Uterus (tissue), 3 donors: ENCODE measurements at regions not wholly inside any gene's neighbourhood (a gene's known extent, or its start where the extent isn't known, plus 50 kb on each side); places are given as distances from the start of the nearest gene placed in this dataset.

Experiments used
- DNase-seq, 2 donors: peaks; one replicate each; pipeline ENCODE4 v3.0.0-alpha.2; 2019 to 2020
- H3K27ac ChIP-seq, 2 donors: fragments of 200-600 bp; sonication (generic); 1 replicate in 1 of 2; 2 replicates in 1 of 2; pipeline ENCODE4 v1.5.1; 2016 to 2018
- H3K27me3 ChIP-seq, 2 donors: fragments of 200-600 bp; sonication (generic); one replicate each; pipeline ENCODE4 v1.5.1; 2018 to 2019; ENCODE audit warnings: control low read depth in 1 of 2
- H3K36me3 ChIP-seq, 2 donors: fragments of 200-600 bp; sonication (generic); one replicate each; pipeline ENCODE4 v1.5.1; 2019; ENCODE audit warnings: control low read depth in 1 of 2
- H3K4me1 ChIP-seq, 2 donors: fragments of 200-600 bp; sonication (generic); one replicate each; pipeline ENCODE4 v1.5.1; 2018 to 2019; ENCODE audit warnings: control low read depth in 1 of 2
- H3K4me3 ChIP-seq, 2 donors: fragments of 200-600 bp; sonication (generic); 1 replicate in 1 of 2; 2 replicates in 1 of 2; pipeline ENCODE4 v1.5.1; 2018 to 2019; ENCODE audit warnings: mild to moderate bottlenecking in 1 of 2
- H3K9me3 ChIP-seq, 2 donors: fragments of 200-600 bp; sonication (generic); one replicate each; pipeline ENCODE4 v1.5.1; 2019; ENCODE audit warnings: control low read depth in 1 of 2
- POLR2A ChIP-seq, 2 donors: fragments of 450-650 bp; IDR thresholded peaks; one replicate each; pipeline ENCODE4 v1.6.1; 2016; ENCODE audit warnings: antibody characterized with exemption in 2 of 2, mild to moderate bottlenecking in 1 of 2, moderate library complexity in 1 of 2
- intact Hi-C: fragments of 100-400 bp; cut with DNase I; formaldehyde crosslinking; loops from one replicate; pipeline ENCODE4 v1.15.1; 2023; ENCODE audit warnings: low total_unique reads
- TF ChIP-seq, protein P1 (sequence below), 4 experiments: fragments of 200-600 bp in 2 of 4; fragments of 450-650 bp in 2 of 4; sonication (generic) in 2 of 4; IDR thresholded peaks; one replicate each; pipeline ENCODE4 v1.5.1; 2016 to 2019; ENCODE audit warnings: antibody characterized with exemption in 4 of 4, mild to moderate bottlenecking in 2 of 4, moderate library complexity in 1 of 4
- donor health status: DM: yes; HTN: yes; CAD: no.

DNA sequence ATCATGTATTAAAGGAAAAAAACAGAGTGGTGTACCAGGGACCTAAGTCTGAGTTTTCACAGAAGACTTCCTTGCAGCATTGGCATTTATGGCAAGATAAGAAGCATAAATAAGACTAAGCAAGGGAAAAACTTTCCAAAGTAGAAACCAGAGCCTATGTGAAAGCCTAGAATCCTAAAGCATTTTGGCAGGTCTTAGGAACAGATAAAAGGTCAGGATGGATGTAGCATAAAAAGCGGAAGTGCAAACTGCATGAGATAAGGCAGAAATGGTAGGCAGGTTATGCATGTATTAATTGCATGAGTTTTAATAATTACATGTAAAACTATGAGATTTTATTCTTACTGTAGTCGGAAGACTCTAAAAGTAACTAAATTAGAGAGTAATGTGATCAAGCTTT, 596.5 kb downstream of the SUCLG1 start:
- no peaks in the 10 kb centered on the region for H3K4me1 ChIP-seq
- intact Hi-C loops = no loop called here
- no peak overlapping the region for H3K27ac ChIP-seq
- no peak for DNase-seq
- no peak for TF ChIP-seq POLR2A (IDR thresholded peaks at IDR 0.05)
- TF ChIP-seq, protein P1, sequence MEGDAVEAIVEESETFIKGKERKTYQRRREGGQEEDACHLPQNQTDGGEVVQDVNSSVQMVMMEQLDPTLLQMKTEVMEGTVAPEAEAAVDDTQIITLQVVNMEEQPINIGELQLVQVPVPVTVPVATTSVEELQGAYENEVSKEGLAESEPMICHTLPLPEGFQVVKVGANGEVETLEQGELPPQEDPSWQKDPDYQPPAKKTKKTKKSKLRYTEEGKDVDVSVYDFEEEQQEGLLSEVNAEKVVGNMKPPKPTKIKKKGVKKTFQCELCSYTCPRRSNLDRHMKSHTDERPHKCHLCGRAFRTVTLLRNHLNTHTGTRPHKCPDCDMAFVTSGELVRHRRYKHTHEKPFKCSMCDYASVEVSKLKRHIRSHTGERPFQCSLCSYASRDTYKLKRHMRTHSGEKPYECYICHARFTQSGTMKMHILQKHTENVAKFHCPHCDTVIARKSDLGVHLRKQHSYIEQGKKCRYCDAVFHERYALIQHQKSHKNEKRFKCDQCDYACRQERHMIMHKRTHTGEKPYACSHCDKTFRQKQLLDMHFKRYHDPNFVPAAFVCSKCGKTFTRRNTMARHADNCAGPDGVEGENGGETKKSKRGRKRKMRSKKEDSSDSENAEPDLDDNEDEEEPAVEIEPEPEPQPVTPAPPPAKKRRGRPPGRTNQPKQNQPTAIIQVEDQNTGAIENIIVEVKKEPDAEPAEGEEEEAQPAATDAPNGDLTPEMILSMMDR (IDR thresholded peaks at IDR 0.05) = no peak
- H3K4me3 ChIP-seq = no peak overlapping the region
- no peaks in the 10 kb centered on the region for H3K27me3 ChIP-seq
- H3K36me3 ChIP-seq = no peaks in the 10 kb centered on the region
- no peaks in the 10 kb centered on the region for H3K9me3 ChIP-seq

GRCh38 chr2:83860320-83860719, 598.8 kb downstream of the SUCLG1 start:
- no peak for TF ChIP-seq POLR2A (IDR thresholded peaks at IDR 0.05)
- TF ChIP-seq, protein P1 (IDR thresholded peaks at IDR 0.05) = no peak
- H3K4me3 ChIP-seq = no peak overlapping the region

DNA sequence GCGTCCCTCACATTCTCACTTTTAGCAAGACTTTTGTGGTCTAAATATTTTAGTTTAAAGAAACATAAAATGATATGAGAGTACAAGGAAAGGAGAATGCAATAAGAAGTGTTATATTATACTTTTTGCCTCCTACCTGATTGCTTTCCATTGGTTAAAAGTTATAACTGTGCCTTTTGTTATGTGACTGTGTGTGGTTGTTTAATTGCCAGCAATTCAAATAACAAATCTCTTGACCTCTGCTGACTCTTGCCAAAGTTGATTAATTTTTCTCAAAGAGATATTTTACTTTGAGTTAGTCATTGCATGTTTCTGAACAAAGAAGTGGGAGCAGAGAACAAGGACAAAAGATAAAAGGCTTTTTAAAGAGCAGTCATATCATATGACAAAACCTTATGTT, 599.5 kb downstream of the SUCLG1 start:
- Histone ChIP-seq H3K4me1 (no peaks in the 10 kb centered on the region), H3K36me3 (no peaks in the 10 kb centered on the region), H3K27ac (no peak overlapping the region), H3K27me3 (no peaks in the 10 kb centered on the region), H3K9me3 (no peaks in the 10 kb centered on the region), H3K4me3 (no peak overlapping the region)
- TF ChIP-seq, protein P1 (IDR thresholded peaks at IDR 0.05) = no peak
- TF ChIP-seq POLR2A (IDR thresholded peaks at IDR 0.05) = no peak
- no peak for DNase-seq
- intact Hi-C loops = no loop called here

More at GRCh38 chr2:83860320-83860719, 598.8 kb downstream of the SUCLG1 start:
- no peaks in the 10 kb centered on the region for H3K36me3 ChIP-seq
- no peak overlapping the region for H3K27ac ChIP-seq
- H3K9me3 ChIP-seq = no peaks in the 10 kb centered on the region
- DNase-seq = no peak
- H3K4me1 ChIP-seq = no peaks in the 10 kb centered on the region
- H3K27me3 ChIP-seq = no peaks in the 10 kb centered on the region
- intact Hi-C loops = no loop called here

GRCh38 chr2:83851066-83851465, 608.0 kb downstream of the SUCLG1 start:
- H3K4me3 ChIP-seq = no peak overlapping the region
- H3K36me3 ChIP-seq = no peaks in the 10 kb centered on the region
- H3K27me3 ChIP-seq = no peaks in the 10 kb centered on the region
- TF ChIP-seq POLR2A (IDR thresholded peaks at IDR 0.05) = no peak
- TF ChIP-seq, protein P1 (IDR thresholded peaks at IDR 0.05) = no peak
- DNase-seq = no peak
- no peaks in the 10 kb centered on the region for H3K4me1 ChIP-seq
- H3K27ac ChIP-seq = no peak overlapping the region
- H3K9me3 ChIP-seq = no peaks in the 10 kb centered on the region
- intact Hi-C loops = no loop called here

GRCh38 chr2:83850071-83850725, 608.9 kb downstream of the SUCLG1 start:
- H3K9me3 ChIP-seq = no peaks in the 10 kb centered on the region
- H3K27ac ChIP-seq = no peak overlapping the region
- TF ChIP-seq, protein P1 (IDR thresholded peaks at IDR 0.05) = no peak
- no peak for TF ChIP-seq POLR2A (IDR thresholded peaks at IDR 0.05)
- intact Hi-C loops = no loop called here
- H3K4me1 ChIP-seq = no peaks in the 10 kb centered on the region
- no peaks in the 10 kb centered on the region for H3K27me3 ChIP-seq
- no peak for DNase-seq
- no peak overlapping the region for H3K4me3 ChIP-seq
- no peaks in the 10 kb centered on the region for H3K36me3 ChIP-seq
